NB4 (cell line): ENCODE measurements at regions not wholly inside any gene's neighbourhood (a gene's known extent, or its start where the extent isn't known, plus 50 kb on each side); places are given as distances from the start of the nearest gene placed in this dataset.

Experiments
- CTCF ChIP-seq: IDR thresholded peaks from one replicate; pipeline ENCODE4 v1.5.1; 2012; ENCODE audit warnings: low read depth, low read length
- POLR2A ChIP-seq: IDR thresholded peaks from 2 replicates; pipeline ENCODE4 v1.6.1; 2011; ENCODE audit warnings: mild to moderate bottlenecking; ENCODE audit not compliant: insufficient read length; ENCODE audit errors: extremely low read depth

- no peak for TF ChIP-seq CTCF
- no peak for TF ChIP-seq POLR2A
Measured at GRCh38 chr3:87727783-87728182, 331.0 kb downstream of the CGGBP1 start.
